Stomach (tissue), 4 donors: ENCODE measurements at regions not wholly inside any gene's neighbourhood (a gene's known extent, or its start where the extent isn't known, plus 50 kb on each side); places are given as distances from the start of the nearest gene placed in this dataset.

Experiments
- EP300 ChIP-seq: sonication (generic); formaldehyde crosslinking; IDR thresholded peaks from one replicate; pipeline ENCODE4 v1.6.1; 2017; ENCODE audit warnings: antibody characterized with exemption
- TF ChIP-seq, protein P1 (sequence below), 7 experiments: fragments of 450-650 bp in 4 of 7; fragments of 200-600 bp in 3 of 7; sonication (generic) in 3 of 7; IDR thresholded peaks; one replicate each; pipeline ENCODE4 v1.5.1; 2016 to 2019; ENCODE audit warnings: antibody characterized with exemption in 7 of 7, control low read depth in 2 of 7, mild to moderate bottlenecking in 1 of 7

DNA sequence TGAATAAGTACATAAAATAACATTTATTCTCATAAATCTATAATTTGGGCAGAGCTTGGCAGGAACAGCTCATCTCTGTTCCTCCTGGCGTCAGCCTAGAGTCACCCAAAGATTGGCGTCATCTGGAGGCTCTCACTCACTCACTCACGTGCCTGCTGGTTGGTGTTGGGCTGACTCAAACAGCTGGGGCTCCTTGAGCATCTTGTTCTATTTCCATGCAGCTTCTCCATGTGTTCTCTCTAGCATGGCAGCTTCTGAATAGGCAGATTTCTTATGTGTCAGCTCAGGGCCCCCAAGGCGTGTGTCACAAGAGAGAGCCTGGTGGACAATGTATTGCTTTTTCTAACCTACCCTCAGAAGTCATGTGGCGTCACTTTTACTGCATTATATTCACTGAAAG lies 70.6 kb upstream of the RAB3GAP2 start:
- TF ChIP-seq, protein P1, sequence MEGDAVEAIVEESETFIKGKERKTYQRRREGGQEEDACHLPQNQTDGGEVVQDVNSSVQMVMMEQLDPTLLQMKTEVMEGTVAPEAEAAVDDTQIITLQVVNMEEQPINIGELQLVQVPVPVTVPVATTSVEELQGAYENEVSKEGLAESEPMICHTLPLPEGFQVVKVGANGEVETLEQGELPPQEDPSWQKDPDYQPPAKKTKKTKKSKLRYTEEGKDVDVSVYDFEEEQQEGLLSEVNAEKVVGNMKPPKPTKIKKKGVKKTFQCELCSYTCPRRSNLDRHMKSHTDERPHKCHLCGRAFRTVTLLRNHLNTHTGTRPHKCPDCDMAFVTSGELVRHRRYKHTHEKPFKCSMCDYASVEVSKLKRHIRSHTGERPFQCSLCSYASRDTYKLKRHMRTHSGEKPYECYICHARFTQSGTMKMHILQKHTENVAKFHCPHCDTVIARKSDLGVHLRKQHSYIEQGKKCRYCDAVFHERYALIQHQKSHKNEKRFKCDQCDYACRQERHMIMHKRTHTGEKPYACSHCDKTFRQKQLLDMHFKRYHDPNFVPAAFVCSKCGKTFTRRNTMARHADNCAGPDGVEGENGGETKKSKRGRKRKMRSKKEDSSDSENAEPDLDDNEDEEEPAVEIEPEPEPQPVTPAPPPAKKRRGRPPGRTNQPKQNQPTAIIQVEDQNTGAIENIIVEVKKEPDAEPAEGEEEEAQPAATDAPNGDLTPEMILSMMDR (IDR thresholded peaks at IDR 0.05), result no peak
- TF ChIP-seq EP300, result no peak
